Astrocyte of the hippocampus (primary cell): ENCODE measurements at regions not wholly inside any gene's neighbourhood (a gene's known extent, or its start where the extent isn't known, plus 50 kb on each side); places are given as distances from the start of the nearest gene placed in this dataset.

ENCODE experiments used
- DNase-seq: peaks from one replicate; pipeline ENCODE4 v3.0.0; 2011; ENCODE audit warnings: low read depth, low spot score

DNA sequence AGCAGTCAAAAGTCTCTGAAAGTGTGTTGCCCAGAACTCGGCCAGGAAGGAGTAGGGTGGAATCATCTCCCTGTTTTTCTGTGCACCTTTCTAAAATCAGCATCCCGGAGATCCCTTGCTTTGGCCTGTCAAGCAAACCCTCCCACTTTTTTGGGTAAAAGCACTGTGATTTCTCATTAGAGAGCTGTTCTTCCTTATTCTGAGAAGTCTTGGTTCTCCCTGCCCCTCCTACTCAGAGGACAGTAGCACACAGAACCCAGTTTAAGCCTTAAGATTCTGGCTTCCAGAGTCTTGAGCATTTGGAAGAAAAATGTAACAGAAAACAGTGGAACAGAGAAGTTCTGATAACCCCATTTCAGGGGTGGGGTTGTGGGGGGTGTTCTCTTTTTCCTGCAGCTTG is 52.6 kb upstream of the KATNAL1 start:
- DNase-seq: no peak

DNA sequence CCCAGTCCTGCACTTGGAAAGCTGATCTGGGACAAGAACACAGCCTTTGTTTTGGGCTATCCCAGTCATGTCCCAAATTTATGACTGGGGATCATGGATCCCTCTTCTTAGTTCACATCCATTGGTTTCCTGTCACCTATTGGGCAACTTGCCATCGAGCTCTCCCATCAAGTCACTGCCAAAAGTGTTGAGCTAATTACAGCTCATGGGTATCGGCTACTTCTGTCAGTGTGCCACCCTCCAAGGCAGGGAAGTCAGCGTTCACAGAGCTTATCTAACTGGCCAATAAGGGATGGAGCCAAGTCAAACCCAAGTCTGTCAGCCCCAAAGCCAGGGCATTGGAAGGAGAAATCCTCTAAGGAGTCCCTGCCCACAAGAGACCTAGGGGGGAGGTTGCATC is 53.2 kb upstream of the KATNAL1 start:
- no peak for DNase-seq

DNA sequence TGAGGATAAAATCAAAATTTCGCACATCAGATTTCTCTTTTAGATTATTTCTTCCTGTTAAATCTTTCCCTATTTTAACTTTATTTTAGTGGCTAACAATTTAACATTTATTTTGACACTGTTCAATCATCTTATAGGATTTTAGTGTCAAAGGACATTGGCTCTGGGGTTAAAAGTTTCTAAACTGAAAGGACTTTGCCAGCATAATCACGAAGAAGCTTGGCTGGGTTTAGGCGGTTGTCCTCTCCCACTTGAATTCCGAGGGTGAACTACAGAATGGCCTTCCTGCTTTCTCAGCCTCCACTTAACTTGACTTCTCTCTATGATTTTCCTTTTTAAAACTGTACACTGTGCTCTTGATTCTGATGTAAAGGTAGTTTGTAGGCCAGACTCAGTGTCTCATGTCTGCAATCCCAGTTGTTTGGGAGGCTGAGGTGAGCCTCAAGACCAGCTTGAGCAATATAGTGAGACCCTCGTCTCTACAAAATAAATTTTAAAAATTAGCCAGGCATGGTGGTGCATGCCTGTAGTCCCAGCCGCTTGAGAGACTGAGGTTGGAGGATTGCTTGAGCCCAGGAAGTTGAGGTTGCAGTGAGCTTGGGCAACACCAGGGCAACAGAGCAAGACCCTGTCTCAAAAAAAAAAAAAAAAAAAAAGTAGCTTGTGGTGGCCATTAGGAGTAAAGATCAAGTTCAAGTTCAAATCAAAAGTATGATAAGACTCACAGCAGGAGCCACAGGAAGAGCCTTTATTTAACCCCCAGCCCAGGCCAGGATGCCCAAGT is 54.8 kb upstream of the KATNAL1 start:
- DNase-seq: no peak

DNA sequence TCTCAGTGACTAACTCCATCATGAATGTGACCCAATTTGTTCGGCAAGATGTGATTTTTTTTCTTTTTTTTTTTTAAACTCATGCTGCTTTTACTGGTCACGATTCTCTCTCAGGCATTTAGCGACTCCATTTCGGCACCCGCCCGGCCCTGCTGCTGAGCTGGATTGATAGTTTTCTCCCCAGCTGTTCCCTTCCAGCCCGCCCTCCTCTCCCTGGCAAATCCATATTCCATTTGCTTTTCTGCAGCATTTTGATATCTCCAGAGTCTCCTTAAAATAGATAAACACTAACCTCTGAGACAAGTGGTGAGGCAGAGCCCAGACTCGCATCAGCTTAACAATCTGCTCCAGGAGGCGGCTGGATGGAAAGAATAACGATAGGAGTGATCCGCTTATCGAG is 55.5 kb upstream of the KATNAL1 start:
- no peak for DNase-seq

DNA sequence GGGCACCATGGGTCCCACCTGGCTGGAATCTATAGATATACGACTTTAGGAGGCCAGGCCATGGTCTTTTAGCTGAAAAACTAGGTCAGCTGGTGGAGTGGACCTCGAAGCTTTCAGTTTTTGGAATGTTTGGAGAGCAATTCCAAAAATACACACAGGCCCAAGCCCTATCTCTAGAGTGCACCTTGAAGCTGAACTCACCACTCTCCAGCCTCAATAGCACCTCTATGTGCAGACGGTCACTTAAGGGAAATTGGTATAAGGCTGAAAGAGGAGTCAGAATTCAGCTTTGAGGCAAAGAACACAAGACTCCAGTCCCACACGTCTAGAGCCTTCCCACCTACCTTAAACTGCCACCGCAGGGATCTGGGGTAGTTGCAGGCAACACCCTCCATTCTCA is 56.4 kb upstream of the KATNAL1 start:
- DNase-seq: no peak

DNA sequence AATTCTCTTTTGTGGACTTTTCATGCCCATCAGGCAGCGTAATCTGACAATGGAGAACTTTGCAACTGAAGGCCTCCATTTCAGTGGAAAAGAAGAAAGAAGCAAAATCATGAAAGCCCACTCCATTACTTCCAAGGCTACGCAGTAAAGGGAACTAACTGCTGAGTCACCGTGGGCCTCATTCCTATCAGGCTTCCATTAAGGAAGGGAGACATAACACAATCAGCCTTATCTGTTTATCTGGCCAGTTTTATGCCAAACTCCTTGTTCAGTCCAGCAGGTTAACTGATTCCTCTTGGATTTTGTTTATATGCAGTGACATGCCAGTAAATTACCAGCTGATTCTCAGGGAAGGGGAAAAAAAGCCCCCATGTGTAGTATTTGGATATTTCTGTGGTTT is 56.8 kb upstream of the KATNAL1 start:
- DNase-seq: peak; percentile 27

DNA sequence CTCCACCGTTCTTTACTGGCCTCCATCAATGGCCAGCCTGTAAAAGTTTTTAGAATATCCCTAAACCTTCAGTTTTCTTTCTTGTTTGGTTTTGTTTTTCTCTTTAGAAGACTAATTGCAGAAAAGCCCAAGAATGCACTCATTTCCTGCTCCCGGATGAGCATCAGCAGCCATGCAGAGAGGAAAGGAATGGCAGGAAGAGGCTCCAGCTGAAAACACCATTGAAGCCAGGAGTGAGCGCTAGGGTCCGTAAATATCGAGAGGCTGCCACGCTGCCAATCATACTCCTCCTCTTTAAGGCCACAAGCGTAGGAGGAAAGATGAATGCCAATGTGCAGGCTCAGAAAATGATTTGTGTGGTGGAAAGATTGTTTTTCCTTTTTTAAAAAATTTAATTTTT is 57.4 kb upstream of the UBE2L5 start:
- no peak for DNase-seq

DNA sequence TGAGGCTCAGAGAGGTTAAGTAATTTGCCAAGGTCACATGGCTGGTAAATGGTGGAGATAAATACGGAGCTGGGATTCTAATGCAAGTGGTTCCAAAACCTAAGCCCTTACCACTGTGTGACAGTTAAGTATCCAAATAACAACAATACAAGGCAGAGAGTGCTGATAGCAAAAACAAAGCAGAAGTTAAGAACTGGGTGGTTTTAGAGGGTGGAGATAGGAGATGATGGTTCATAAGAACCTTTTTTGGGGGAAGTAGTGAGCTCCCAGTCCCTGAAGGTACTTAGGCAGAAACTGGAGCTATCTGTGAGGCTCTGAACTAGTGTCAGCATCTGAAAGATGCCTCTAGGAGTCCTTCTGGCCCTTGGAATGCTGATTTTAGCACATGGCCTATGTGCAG is 56.2 kb upstream of the UBE2L5 start:
- no peak for DNase-seq

DNA sequence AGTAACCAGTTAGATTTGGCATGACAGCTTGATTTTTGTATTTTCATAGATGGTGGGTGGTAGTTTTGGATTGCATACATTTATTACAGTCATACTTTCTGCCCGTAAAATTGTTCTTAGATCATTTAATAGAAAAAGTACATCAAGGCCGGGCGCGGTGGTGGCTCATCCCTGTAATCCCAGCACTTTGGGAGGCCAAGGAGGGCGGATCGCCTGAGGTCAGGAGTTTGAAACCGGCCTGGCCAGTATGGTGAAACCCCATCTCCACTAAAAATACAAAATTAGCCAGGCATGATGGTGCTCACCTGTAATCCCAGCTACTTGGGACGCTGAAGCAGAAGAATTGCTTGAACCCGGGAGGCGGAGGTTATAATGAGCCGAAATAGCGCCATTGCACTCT is 55.0 kb upstream of the UBE2L5 start:
- DNase-seq: no peak

DNA sequence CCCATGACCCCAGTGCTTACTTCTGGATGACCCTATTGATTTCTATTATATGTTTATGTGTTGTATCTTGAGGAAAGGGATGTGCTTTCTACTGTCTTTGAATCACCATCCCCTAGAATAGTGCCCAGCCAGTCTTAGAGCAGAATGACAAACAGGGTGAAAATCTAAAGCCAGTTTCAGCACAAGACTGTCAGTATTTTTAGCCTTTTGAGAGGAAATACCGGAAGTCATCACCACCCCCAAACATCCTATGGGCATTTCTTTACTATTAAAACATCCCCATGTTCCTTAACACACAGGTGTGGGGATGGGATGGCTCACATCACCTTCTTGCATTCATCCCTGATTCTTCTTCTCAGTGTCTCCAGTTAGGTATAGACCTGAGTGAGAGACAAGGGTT is 52.1 kb upstream of the UBE2L5 start:
- DNase-seq: no peak

DNA sequence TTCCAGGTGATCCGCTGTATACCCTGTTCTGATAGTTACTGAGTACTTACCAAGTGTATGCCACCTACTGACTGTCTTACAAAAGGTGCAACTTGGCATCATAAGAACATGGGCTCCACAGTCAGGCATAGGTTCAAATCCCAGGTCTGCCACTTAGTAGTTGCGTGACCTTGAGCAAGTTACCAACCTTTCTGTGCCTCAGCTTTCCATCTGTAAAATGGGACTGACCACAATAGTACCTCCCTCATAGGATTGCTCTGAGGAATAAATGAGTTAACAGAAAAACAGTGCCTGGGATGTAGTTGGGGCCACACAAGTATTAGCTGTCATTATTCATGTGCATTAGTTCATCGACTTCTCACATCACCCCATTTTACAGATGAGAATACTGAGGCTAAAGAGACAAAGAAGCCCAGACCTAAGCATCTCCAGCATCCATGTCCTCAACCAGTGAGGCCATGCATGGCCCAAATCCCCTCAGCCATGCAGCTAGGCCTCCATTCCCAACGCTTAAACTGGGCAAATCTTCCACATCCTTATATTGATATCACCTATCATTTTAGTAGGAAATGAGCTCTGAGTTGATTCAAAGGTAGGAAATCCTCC is 51.3 kb upstream of the UBE2L5 start:
- no peak for DNase-seq

DNA sequence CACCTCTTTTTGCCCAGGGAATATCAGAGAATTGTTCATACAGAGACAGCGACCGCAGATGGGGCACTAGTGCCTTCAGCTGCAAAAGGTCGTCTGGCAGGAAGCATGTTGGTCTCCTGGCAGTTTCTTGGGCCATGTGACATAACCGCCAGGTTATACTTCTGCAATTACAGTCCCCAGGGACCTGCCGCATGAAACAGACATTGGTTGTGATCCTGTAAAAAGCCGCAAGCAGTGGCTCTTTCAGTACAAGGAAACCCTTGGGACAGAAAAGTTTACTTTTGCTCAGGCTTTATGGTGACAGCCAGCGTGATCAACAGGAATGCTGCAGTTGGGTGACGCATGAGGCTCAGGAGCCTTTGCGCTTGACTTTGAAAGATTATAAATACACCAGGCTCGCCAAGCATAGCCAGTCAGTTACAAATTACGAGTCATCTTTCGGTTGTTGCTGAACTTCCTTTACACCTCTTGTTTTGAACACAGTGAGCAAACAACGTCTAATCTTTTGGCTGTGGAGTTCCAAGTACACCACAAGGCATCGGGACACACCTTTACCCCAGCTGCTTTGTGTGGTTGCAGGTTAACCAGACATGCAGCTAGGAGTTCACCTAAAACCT is 50.5 kb upstream of the UBE2L5 start:
- DNase-seq: peak; percentile 52
